ENCODE measurements at regions not wholly inside any gene's neighbourhood (a gene's known extent, or its start where the extent isn't known, plus 50 kb on each side); places are given as distances from the start of the nearest gene placed in this dataset.

DNA sequence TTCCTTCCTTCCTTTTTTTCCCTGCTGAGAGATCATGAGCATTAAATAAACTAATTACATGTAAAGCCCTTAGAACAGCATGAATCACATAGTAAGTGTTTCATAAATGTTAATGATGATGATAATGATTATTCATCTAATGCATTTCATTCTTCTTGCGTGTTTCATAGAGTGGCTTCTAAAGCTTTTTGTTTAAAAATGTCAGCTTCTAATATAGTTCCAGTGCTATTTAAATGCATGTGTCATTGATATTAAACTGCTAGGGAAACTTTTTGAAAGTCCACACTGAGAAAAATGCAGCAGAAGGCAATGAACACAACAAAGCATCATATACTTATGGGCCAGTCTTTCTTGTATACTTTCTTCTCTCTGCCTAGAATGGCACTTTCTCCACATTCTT is 894.8 kb downstream of the REEP3 start:
- TF ChIP-seq, protein P1, sequence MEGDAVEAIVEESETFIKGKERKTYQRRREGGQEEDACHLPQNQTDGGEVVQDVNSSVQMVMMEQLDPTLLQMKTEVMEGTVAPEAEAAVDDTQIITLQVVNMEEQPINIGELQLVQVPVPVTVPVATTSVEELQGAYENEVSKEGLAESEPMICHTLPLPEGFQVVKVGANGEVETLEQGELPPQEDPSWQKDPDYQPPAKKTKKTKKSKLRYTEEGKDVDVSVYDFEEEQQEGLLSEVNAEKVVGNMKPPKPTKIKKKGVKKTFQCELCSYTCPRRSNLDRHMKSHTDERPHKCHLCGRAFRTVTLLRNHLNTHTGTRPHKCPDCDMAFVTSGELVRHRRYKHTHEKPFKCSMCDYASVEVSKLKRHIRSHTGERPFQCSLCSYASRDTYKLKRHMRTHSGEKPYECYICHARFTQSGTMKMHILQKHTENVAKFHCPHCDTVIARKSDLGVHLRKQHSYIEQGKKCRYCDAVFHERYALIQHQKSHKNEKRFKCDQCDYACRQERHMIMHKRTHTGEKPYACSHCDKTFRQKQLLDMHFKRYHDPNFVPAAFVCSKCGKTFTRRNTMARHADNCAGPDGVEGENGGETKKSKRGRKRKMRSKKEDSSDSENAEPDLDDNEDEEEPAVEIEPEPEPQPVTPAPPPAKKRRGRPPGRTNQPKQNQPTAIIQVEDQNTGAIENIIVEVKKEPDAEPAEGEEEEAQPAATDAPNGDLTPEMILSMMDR (IDR thresholded peaks at IDR 0.05): no peak
- no peak for TF ChIP-seq POLR2A (IDR thresholded peaks at IDR 0.05)

All from Peyer's patch (tissue), 4 donors.